22Rv1 (cell line): ENCODE measurements at regions not wholly inside any gene's neighbourhood (a gene's known extent, or its start where the extent isn't known, plus 50 kb on each side); places are given as distances from the start of the nearest gene placed in this dataset.

Experiments
- CTCF ChIP-seq: fragments of 450-650 bp; IDR thresholded peaks from 2 replicates; pipeline ENCODE4 v1.5.1; 2017; ENCODE audit warnings: mild to moderate bottlenecking
- ZFX ChIP-seq: fragments of 450-650 bp; IDR thresholded peaks from 2 replicates; pipeline ENCODE4 v1.6.1; 2017; ENCODE audit warnings: antibody characterized with exemption, borderline replicate concordance

DNA sequence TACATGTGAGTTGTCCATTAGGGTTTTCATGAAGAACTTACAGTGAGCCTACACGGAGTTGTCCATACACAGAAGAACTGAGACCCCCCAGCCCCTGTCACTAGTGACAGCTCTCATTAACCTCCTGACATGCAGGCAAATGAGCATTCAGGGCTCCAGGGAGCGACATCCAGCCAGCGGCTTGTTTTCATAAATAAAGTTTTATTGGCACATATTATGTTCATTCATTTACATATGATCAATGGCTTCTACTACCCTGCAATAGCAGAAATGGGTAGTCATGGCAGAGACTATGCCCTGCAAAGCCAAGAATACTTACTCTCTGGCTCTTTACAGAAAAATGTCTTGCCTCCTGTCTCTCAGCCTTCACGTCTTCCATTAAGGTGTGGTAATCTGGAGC, 553.5 kb downstream of the EDEM1 start:
- TF ChIP-seq CTCF (no peak), ZFX (no peak)
